ENCODE measurements at regions not wholly inside any gene's neighbourhood (a gene's known extent, or its start where the extent isn't known, plus 50 kb on each side); places are given as distances from the start of the nearest gene placed in this dataset.
A peak's percentile ranks its signal among the peaks of the same experiment; 100 is the strongest.

GRCh38 chr5:63837437-63837836 is 124.8 kb downstream of the HTR1A start:
- no peak for TF ChIP-seq CTCF (IDR thresholded peaks at IDR 0.05)
- no peak for TF ChIP-seq POLR2A (IDR thresholded peaks at IDR 0.05)
- no peak for DNase-seq (ENCODE audit: low spot score in 2 of 2)
- WGBS, 2 donors = 54 to 58% methylated on average over 3 of the region's 3 CpGs
- peak overlapping the region; percentile 5 for H3K4me3 ChIP-seq (ENCODE audit: low read depth, poor library complexity, severe bottlenecking)
- intact Hi-C loops (cut with DNase I; ENCODE audit: low total_unique reads) = no loop called here

GRCh38 chr5:63831381-63831780 is 130.9 kb downstream of the HTR1A start:
- intact Hi-C loops (cut with DNase I; ENCODE audit: low total_unique reads) = no loop called here
- TF ChIP-seq CTCF (IDR thresholded peaks at IDR 0.05) = no peak
- no peak for TF ChIP-seq POLR2A (IDR thresholded peaks at IDR 0.05)

GRCh38 chr5:63825984-63826383 is 136.3 kb downstream of the HTR1A start:
- 92 to 93% methylated on average over 1 of the region's 1 CpG for WGBS, 2 donors
- H3K4me3 ChIP-seq (ENCODE audit: low read depth, poor library complexity, severe bottlenecking) = no peak overlapping the region
- DNase-seq (ENCODE audit: low spot score in 2 of 2) = no peak
- intact Hi-C loops (cut with DNase I; ENCODE audit: low total_unique reads) = no loop called here
- no peak for TF ChIP-seq POLR2A (IDR thresholded peaks at IDR 0.05)
- TF ChIP-seq CTCF (IDR thresholded peaks at IDR 0.05) = no peak

More at GRCh38 chr5:63831381-63831780, 130.9 kb downstream of the HTR1A start:
- no peak overlapping the region for H3K4me3 ChIP-seq (ENCODE audit: low read depth, poor library complexity, severe bottlenecking)
- DNase-seq (ENCODE audit: low spot score in 2 of 2) = no peak

GRCh38 chr5:63823583-63823982 is 138.7 kb downstream of the HTR1A start:
- H3K4me3 ChIP-seq (ENCODE audit: low read depth, poor library complexity, severe bottlenecking) = no peak overlapping the region
- DNase-seq (ENCODE audit: low spot score in 2 of 2) = no peak
- 80 to 82% methylated on average over 2 of the region's 2 CpGs for WGBS, 2 donors
- intact Hi-C loops (cut with DNase I; ENCODE audit: low total_unique reads) = no loop called here
- TF ChIP-seq CTCF (IDR thresholded peaks at IDR 0.05) = no peak
- no peak for TF ChIP-seq POLR2A (IDR thresholded peaks at IDR 0.05)

DNA sequence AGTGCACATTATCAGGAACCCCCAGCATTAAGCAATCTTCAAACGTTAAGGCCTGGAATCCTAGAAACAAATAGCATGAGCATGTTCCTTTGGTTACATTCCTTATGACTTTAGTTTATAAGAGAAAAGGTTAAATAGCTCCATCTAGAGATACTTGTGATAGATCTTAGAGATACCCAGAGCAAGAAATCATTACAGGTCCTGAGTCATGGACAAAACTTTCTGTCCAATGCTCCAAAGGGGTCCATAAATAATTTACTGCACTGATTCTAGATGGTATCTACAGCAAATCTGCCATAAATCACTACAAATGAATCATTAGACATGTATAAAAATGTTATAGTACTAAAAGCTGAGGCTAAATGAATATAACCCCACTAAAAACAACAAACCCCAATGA is 139.6 kb downstream of the HTR1A start:
- no peak for DNase-seq (ENCODE audit: low spot score in 2 of 2)
- intact Hi-C loops (cut with DNase I; ENCODE audit: low total_unique reads) = no loop called here
- WGBS, 2 donors = 4 to 9% methylated on average over 1 of the region's 1 CpG
- no peak overlapping the region for H3K4me3 ChIP-seq (ENCODE audit: low read depth, poor library complexity, severe bottlenecking)
- TF ChIP-seq CTCF (IDR thresholded peaks at IDR 0.05) = no peak
- no peak for TF ChIP-seq POLR2A (IDR thresholded peaks at IDR 0.05)

GRCh38 chr5:63820577-63820976 is 141.7 kb downstream of the HTR1A start:
- no peak for DNase-seq (ENCODE audit: low spot score in 2 of 2)
- WGBS, 2 donors = 16 to 19% methylated on average over 3 of the region's 3 CpGs
- no peak overlapping the region for H3K4me3 ChIP-seq (ENCODE audit: low read depth, poor library complexity, severe bottlenecking)
- intact Hi-C loops (cut with DNase I; ENCODE audit: low total_unique reads) = no loop called here
- no peak for TF ChIP-seq POLR2A (IDR thresholded peaks at IDR 0.05)
- TF ChIP-seq CTCF (IDR thresholded peaks at IDR 0.05) = no peak

Measured in lower leg skin (tissue), 4 donors.